ENCODE measurements at regions not wholly inside any gene's neighbourhood (a gene's known extent, or its start where the extent isn't known, plus 50 kb on each side); places are given as distances from the start of the nearest gene placed in this dataset.

- Histone ChIP-seq H3K9me3 (replicated peaks; ENCODE audit: control insufficient read depth, insufficient read depth, low read length) (no peaks in the 10 kb centered on the region; the same call in 2 of the 3 replicates), H2AFZ (ENCODE audit: control insufficient read depth, low read depth, low read length) (no peak overlapping the region), H3K27me3 (replicated peaks in 1 of 2; ENCODE audit: control insufficient read depth in 2 of 2, insufficient read depth in 2 of 2, low read length in 1 of 2) (no peaks in the 10 kb centered on the region; a peak in 1 of 4 replicates), H3K4me3 (no peak overlapping the region), H4K20me1 (ENCODE audit: control insufficient read depth, insufficient read depth) (no peaks in the 10 kb centered on the region), H3K36me3 (ENCODE audit: control insufficient read depth in 2 of 2, insufficient read depth in 2 of 2, low read length in 1 of 2) (no peaks in the 10 kb centered on the region), H3K79me2 (ENCODE audit: control insufficient read depth, insufficient read depth, low read length) (no peaks in the 10 kb centered on the region), H3K4me1 (ENCODE audit: control insufficient read depth, insufficient read depth, low read length) (no peaks in the 10 kb centered on the region), H3K4me2 (ENCODE audit: control insufficient read depth, insufficient read depth) (no peak overlapping the region), H3K27ac (ENCODE audit: control insufficient read depth, insufficient read depth) (no peak overlapping the region), H3K9ac (ENCODE audit: control insufficient read depth, insufficient read depth, low read length) (no peak overlapping the region)
- ATAC-seq (no peak), DNase-seq (ENCODE audit: low read depth, low spot score) (no peak), FAIRE-seq (no peak)
- ChIA-PET RAD21 (ENCODE audit: unreplicated experiment) (no interaction called here), SMC1A (ENCODE audit: uncharacterized antibody, unreplicated experiment) (interaction anchor here (0.7 to 2.2 kb wide), 4 partner anchors 15 to 672 kb away, joined by 3 to 8 read pairs (median 4); no protein-coding TSS in a partner anchor), CTCF (interaction anchor here (0.9 to 1.0 kb wide), 2 partner anchors 51 to 847 kb away, joined by 3 to 4 read pairs; no protein-coding TSS in a partner anchor), POLR2A (no interaction called here)
- WGBS (ENCODE audit: insufficient coverage, insufficient replicate concordance, low lambda C conversion rate, missing lambda C conversion rate) = 43% methylated on average over 3 of the region's 3 CpGs
- BruUV-seq (replicated peaks) = no TSS peak
- intact Hi-C loops (cut with micrococcal nuclease; ENCODE audit: unreplicated experiment) = no loop called here
- in situ Hi-C loops (cut with MboI) = no loop called here
- TF ChIP-seq CBX5 (IDR thresholded peaks at IDR 0.05; ENCODE audit: low read depth) (no peak), ZNF207 (IDR thresholded peaks at IDR 0.05; ENCODE audit: borderline replicate concordance) (no peak), RCOR1 (conservative IDR thresholded peaks at IDR 0.05; ENCODE audit: low read depth, low read length) (no peak), ATF3 (IDR thresholded peaks at IDR 0.05; ENCODE audit: borderline replicate concordance, extremely low read depth, low read depth, low read length) (no peak), PRDM15 (CRISPR knock-in tag; IDR thresholded peaks at IDR 0.05) (no peak), YY1 (IDR thresholded peaks at IDR 0.05; ENCODE audit: low read depth, low read length) (no peak), RAD21 (IDR thresholded peaks at IDR 0.05; ENCODE audit: insufficient read depth, low read depth, low read length) (no peak), MEF2B (IDR thresholded peaks at IDR 0.05; ENCODE audit: partially characterized antibody, poor library complexity, severe bottlenecking) (no peak), E4F1 (IDR thresholded peaks at IDR 0.05; ENCODE audit: borderline replicate concordance, partially characterized antibody) (no peak), RBBP5 (conservative IDR thresholded peaks at IDR 0.05) (no peak), NFXL1 (IDR thresholded peaks at IDR 0.05; ENCODE audit: borderline replicate concordance) (no peak), POLR2AphosphoS2 (IDR thresholded peaks at IDR 0.05; ENCODE audit: low read depth, low read length) (no peak), TBL1XR1 (IDR thresholded peaks at IDR 0.05; ENCODE audit: low read depth, low read length) (no peak), MEF2A (IDR thresholded peaks at IDR 0.05; ENCODE audit: insufficient read depth, low read depth, low read length) (no peak), ZNF217 (IDR thresholded peaks at IDR 0.05) (no peak), ZNF622 (IDR thresholded peaks at IDR 0.05) (no peak)
Observed at GRCh38 chr1:221527886-221528624, 213.8 kb downstream of the DUSP10 start.
